ENCODE measurements at regions not wholly inside any gene's neighbourhood (a gene's known extent, or its start where the extent isn't known, plus 50 kb on each side); places are given as distances from the start of the nearest gene placed in this dataset.

DNA sequence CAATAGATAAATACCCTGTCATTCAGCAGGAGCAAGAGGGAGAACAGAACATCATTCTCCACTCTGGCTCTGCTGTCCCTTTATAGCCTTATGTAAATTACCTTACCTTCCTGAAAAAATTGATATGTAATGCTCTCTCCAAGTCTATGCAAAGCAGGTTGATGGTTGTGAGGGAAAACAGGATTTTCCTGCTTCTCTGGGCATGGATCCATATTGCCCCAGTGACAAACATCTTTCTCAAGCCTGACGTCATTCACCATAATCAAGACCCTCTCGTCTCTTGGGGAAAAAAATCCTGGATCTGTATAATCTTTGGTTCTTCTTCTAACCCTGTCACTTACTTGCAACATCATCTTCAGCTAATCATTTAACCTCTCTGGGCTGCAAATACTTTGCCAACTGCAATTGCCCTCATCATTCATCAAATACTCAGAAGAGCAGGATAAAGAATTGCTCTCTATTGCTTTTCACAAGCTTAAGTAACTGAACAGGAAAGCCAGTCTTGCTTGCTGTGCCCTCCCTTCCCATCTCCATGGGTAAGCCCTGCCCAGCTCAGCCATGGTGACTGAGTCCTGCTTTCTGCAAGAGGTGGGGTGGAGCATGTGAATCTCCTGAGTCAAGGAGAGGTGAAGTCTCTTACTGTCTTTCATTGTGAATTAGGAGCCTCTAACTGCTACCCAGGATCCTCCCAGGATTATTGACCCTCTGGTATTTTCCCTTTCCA is 123.7 kb upstream of the KLF7 start:
- no peak for DNase-seq (ENCODE audit: low spot score)

DNA sequence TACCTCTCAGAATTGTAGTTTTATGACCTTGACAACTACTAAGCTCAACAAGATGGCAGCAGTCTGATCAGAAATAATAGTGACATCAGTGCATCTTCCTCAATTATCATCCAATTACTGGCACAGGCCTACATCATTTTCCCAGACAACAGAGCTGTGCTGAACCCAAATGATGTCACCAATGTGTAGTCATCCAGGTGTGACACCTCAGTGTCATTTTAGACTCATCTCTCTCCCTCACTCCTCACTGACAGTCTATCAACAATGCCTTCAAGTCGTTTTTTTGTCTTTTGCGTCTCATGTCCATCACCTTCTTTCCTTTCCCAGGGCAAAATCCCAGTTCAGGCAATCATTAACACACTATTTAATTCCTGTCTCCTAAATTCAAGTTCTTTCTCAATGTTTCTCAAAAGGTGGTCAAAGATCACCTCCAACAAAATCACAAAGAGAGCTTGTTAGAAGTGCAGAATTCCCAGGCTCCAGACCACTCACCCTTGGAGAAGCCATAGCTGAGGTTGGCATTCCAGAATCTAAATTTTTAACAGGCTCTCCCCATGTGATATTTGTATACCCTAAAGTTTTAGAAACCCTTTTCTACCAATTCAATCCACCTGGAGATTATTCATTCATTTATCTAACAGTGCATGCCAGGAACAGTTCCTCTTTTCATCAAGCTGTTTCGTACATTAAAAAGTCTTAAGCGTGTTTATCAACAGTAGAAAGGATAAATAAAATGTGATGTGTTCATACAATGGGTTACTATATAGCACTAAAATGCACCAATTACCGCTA is 125.3 kb upstream of the KLF7 start:
- DNase-seq (ENCODE audit: low spot score), result no peak

DNA sequence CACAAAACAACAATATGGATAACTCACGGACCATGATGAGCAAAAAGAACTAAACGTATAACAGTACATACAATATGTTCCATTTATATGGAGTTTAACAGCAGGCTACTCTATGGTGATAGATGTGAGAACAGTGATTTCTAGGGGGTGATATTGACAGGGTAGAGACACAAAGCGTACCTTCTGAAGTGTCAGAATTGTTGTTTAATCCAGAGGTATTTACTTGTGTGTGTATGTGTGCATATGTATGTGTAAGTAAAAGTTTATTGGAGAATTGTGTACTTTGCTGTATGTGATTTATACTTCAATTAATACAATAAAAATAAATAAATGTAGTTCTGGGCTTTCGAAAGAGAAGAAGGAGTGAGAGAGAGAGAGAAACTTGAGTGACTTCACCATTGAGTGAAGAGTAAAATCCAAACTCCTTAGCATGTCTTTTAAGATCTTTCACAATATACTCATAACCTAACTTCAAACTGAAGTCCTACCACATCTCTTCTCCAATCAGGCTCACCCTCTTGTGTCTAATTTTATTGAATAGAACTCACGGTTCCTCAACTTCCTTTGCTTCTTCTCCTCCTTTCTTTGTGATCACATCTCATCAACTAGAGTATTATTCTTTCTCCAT is 126.0 kb upstream of the KLF7 start:
- DNase-seq (ENCODE audit: low spot score), result no peak

DNA sequence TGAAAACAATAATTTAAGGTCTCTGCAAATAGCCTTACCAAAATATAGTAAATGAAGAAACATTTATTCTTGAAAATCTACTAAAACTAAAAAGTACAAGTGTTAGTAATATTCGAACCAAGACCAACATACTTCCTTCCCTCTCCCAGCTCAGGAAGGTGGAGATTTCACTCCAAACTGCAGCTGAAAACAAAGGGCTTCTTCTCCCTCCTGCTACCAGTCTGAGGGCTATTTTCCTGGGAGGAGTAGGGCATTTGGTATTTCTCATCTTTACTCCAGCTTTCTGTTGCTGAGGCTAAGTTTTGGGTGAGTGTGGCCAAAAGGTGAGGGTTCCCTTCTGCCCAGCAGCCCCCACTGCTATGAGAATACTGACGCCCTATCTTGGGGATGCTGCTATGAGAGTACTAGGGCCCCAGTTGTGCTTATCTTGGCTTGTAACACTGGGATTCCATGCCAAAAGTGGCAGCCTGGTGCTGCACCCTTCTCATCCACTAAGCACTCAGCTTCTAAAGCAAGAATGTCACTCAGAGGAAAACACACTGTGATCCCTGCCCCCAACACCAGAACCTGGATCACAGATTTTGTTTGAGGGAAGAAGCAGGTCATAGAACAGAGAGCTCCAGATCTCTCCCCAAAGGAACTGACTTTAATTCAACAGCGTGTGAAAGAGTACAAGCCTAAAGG is 130.7 kb upstream of the KLF7 start:
- DNase-seq (ENCODE audit: low spot score), result no peak

DNA sequence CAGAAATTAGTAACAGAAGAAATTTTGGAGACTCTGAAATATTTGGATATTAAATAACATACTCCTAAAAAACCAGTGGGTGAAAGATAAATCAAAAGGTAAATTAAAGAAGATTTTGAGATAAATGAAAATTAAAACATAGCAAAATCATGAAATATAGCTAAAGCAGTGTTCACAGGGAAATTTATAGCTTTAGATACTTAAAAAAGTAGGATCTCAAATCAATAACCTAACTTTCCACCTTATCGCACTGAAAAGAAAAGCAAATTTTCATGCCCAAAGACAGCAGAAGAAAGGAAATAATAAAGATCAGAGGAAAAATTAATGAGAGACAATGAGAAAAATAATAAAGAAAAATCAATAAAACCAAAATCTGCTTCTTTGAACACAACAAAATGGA is 135.1 kb upstream of the KLF7 start:
- DNase-seq (ENCODE audit: low spot score), result no peak

DNA sequence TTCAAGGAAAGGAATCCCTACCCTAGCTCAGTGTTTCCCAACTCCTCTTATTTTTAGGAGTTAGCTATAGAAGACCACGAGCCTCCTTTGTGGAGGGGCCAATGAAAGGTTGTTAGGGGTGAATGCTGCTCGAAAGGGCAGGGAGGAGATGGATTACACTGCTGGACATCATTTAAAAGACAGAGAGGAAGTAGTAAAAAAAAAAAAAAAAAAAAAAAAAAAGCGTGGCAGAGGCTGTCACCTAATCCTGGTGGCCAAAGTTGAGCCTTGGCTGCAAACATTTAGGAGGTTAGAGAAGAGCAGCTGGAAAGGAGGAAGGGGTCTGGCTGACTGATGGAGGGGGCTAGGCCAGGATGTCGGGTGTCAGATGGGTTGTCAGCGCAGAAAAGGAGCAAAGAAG is 139.0 kb upstream of the KLF7 start:
- no peak for DNase-seq (ENCODE audit: low spot score)

DNA sequence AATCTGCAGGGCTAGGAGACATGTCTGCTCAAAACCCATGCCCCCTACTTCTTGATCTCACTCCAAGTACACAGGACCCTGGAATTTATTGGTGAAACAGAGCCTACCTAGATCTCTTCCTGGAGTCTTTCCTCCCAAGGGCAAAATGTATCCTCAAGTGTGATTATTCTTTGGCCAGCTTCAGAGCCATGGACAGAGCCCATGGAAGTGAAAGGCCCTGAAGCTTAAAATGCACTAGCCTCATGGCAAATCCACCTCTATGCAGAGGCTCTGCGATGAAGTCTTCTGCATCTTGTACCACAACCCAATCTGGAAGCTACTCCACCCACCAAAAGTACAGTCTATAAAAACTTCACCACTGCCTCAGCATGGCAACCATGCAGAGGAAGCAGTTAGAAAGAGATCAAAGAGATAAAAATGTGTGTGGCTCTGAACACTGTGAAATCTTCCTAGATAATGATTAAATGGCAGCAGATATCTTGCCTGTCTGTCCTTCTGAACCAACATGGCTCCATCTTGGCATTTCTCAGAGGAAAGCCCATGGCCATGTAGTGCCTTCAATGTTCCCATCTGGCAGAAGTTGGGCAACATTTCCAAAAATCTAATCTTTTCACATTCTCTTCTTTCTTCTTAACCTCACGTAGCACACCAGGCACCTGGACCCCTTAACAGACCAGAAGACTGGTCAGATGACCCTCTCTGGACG is 142.9 kb upstream of the KLF7 start:
- no peak for DNase-seq (ENCODE audit: low spot score)

DNA sequence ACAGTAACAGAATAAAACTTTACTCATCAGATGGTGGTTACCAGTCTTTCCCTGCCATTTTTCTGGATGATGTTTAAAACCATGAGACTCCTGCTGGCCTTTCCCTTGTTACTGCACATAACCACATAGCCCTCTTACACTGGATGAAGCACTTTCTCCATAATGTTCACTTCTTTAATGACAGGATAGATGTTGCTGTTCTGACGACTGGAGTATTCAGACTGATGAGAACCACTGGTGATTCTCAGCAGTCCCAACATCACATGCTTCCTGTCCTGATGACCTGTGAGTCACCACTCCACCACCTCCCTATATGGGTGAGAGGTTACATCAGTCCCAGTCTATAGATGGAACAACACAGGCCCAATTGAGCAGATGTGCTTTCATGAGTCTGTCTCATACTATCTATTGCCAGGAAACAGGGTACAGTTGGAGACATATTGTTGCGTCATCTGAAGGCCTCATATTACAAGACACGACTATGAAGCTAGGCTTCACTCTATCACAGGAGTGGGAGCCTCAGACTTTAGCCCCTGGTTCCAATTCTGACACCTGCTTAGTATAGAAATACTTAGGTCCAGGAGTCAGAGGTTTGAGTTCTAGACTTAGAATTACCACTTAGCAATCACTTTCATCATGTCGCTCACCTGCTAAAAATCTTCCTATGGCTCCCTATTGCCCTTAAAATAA is 145.7 kb upstream of the KLF7 start:
- DNase-seq (ENCODE audit: low spot score), result no peak

DNA sequence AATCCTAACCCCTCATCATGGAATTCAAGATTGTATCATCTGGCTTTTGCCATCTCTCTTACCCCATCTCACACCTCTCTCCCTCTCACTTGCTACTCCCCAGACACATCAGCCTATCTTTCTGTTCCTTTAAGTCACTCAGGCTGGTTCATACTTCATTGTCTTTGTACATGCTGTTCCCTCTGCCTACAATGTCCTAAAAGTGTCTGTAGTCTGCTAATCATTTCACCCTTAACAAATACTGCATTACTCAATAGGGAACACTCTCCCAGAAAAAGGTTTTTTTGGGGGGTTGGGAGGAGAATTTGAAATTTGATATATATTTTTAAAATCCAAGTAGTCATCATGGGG is 146.2 kb upstream of the KLF7 start:
- no peak for DNase-seq (ENCODE audit: low spot score)

DNA sequence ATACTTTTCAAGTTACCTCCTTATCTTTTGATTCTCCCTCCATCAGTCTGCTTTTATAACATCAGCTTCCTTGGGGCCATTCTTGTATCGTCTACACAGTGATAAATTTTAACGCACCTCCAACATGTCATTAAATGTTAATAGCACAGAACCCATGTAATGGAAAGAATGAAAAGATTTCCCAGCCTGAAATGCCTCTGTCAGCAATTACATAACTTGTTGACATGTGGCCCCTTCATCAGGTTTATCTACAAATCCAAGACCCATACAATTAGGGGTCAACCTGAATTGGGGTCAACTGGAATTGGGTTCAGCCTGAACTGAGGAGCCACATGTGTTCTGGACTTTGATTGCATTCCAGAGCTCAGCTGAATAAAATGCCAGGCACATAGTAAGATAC is 148.2 kb upstream of the KLF7 start:
- DNase-seq (ENCODE audit: low spot score), result no peak

DNA sequence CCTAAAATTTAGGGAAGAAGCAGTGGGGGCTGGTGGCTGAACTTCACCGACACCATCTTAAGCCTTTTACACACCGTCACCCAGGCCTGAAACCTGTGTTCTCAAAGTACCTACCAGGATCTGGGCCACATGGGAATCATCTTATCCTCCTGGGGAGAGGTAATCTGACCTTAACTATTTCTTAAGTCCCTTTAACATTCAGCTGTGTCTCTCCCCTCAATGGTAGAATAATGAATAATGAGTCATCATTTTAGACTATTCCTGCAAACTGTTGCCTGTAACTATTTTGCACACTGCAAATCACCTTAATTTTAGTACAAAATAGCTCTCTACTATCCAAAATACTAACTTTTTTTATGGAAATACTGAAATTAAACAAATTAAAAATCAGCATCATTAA is 149.4 kb upstream of the KLF7 start:
- DNase-seq (ENCODE audit: low spot score), result no peak

DNA sequence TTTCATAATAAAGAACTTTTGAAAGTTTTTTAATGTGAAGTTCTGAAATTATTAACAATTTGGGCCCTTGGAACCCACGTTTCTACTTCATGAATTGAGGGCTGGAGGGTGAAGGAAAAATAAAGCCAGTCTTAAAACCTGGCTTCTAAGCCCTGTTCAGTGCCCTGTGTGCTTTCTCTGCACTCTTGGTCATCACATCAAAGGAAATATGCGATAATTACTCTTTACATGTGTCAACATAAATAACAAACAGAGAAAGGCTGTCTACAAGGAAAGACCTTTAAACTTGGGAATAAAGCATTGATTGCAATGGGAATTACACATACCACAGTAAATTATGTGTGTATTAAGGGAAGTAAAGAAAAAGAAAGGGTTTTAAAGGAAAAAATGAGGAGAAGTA is 150.7 kb upstream of the KLF7 start:
- DNase-seq (ENCODE audit: low spot score), result no peak

DNA sequence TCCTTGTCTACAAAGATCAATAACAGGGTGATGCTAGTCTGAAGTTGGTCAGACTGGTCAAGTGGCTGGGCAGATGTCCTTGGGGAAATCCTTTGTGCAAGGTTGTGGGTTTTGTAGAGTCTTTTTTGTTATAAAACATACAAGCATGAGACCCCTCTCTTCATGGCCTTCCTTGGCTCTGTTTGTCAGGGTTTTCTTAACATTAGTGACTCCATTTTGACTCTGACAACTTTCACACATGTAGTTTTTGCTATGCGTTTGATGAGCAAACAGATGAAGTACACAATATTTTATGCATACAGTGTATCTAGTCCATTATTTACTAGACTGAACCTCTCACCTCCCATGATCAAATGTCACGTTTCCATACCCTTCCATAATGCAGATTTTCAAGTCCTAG is 151.2 kb upstream of the KLF7 start:
- DNase-seq (ENCODE audit: low spot score), result no peak

DNA sequence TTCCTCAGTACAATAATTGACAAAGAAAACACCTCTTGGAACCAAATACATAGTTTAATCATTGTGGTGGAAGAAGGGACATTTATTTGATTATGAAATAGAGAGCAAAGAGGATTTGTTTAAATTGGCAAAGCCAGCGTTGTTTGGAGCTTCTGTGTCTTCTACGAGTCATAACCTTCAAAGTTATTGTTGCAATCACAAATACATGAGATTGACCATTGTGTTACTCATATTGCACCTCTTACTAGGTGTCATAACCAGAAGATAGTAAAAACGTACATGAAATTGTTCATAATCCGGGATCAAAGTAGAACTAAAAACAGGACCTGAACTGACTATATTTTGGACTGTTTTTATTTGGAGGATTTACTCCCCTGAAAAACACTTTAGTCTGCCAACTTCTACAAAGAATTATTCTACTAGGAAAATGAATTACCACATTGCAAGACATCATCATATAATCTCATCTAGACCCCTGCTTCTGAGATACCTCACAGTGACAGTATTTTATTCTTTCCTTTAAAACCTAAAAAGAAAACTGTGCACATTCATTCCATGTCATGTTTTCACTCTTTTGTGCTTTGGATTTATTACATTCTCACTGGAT is 151.7 kb upstream of the KLF7 start:
- DNase-seq (ENCODE audit: low spot score), result no peak

DNA sequence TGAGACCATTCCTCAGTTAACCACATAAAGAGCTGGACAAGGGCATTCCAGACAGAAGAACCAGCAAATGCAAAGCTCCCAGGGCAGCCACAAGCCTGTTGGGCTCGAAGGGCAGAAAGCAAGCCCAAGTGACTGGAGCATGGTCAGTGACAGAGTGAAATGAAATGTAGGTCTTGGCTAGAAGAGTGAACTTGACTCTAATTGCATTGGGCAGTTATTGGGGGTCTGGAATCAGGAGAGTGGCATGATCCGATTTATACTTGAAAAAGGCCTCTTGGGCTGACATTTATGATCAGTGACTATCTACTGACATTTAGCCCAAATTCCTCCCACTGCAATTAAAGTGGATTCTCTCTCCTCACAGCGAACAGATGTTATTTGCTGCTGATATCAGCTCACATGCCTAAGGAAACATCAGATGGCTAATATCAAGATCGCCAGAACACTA is 152.5 kb upstream of the KLF7 start:
- no peak for DNase-seq (ENCODE audit: low spot score)

DNA sequence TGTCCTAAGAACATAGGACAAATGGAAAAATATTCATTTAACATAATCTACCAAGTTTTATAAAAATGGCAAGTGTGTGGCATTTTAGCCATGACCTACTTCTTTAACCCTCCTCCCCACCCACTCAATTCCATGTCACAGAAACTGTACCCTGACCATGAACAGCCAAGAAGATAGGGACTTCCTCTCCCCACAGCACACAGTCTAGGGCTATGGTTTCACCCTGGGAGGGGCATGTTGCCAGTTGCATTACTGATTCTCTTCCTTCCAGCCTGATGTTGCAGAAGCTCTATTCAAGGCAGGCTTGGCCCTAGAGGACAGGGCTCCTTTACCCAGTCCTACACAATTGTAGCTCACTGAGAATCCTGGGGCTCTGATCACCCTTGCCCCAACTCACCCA is 153.6 kb upstream of the KLF7 start:
- no peak for DNase-seq (ENCODE audit: low spot score)

DNA sequence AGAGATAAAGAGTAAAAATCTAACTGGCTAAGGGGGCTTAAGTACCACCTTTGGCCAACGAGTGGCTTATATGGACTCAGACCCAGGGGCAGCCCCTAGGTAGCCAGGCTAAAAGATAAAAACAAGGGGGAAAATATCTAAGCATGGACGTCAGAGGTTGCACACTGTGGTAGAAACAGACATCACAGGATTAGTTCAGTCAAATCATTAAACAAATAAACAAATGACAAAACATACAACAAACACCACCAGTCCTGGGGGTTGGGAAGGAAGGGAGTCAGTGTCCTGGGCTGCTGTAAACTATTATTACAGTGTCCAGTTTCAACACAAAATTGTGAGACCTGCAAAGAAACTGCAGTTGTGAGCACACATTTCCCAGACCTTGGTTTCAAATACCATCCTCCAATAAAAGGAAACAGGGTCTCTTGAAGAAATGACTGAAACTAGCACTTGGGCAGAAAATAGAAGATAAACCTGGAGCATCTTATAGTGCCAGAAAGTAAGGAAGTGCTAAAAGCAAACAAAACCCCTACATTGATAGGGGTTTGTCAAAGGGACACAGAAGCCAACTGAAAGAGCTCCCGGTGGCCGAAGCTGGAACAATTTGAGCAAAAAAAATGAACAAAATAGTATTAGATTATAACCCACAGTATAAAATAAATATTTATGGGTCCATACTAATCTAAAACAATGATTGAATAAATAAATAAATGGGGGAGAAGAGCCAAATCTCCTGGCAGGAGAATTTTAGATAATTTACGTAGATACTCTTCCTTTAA is 154.8 kb upstream of the KLF7 start:
- DNase-seq (ENCODE audit: low spot score), result no peak

DNA sequence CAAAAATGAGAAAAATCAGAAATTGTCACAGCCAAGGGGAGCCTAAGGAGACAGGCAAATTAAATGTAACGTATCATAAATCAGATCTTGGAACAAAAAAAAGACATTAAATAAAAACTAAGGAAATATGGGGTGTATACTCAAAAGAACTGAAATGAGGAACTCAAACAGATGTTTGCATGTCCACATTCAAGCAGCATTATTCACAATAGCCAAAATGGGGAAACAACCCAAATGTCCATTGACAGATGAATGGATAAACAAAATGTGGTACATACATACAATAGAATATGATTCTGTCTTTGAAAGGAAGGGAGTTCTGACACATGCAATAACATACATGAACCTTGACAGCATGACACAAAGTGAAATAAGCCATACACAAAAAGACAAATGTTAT is 155.8 kb upstream of the KLF7 start:
- no peak for DNase-seq (ENCODE audit: low spot score)

DNA sequence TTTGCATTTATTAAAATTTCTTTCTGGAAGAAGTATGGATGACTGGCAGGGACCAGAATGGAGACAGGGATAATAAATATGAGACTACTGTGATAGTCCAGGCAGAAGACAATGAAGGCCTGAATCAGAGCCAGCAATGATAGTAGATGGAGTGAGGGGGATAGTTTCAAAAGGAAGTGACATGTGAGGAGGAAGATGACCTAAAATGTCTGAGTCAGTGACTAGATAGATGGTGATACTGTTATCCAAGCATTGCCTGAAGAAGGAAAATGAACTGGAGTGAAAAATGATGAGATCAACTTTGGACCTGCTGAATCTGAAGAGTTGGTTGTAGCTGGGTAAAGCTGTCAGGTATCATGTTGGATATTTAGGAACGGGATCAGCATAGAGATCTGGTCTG is 158.3 kb upstream of the KLF7 start:
- no peak for DNase-seq (ENCODE audit: low spot score)

DNA sequence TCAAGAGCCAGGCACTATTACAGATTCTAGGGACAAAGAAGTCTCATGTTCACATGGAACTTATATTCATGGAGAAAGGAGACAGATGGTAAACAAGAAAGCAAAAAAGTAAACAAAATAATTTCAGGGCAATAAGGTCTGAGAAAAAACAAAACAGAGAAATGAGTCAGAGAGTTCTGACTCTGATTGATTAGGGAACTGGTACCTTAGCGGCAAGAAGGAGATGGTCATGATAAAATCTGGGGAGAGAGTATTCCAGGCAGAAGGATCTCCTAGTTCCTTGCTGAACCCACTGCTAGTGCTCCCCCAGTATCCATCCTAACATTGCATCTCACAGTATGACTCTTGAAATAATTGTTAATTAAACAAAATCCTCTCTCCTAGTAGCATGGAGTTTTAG is 161.8 kb upstream of the KLF7 start:
- no peak for DNase-seq (ENCODE audit: low spot score)
